H9 (cell line): ENCODE measurements at regions not wholly inside any gene's neighbourhood (a gene's known extent, or its start where the extent isn't known, plus 50 kb on each side); places are given as distances from the start of the nearest gene placed in this dataset.
A peak's percentile ranks its signal among the peaks of the same experiment; 100 is the strongest.

Source experiments
- DNase-seq: peaks from one replicate; pipeline ENCODE4 v3.0.0-alpha.2; 2017
- H2AFZ ChIP-seq: one replicate; pipeline ENCODE4 v1.6.1; 2013; ENCODE audit warnings: mild to moderate bottlenecking, low read length, control low read depth, moderate library complexity
- H2AK5ac ChIP-seq: 2 replicates; pipeline ENCODE4 v1.6.1; 2013; ENCODE audit warnings: low read length, control low read depth, mixed read lengths; ENCODE audit not compliant: insufficient read length
- H2BK120ac ChIP-seq: one replicate; pipeline ENCODE4 v1.6.1; 2013; ENCODE audit warnings: low read depth, mild to moderate bottlenecking, low read length, control low read depth, inconsistent platforms; ENCODE audit not compliant: poor library complexity, severe bottlenecking
- H2BK12ac ChIP-seq: 2 replicates; pipeline ENCODE4 v1.6.1; 2013; ENCODE audit warnings: low read length, control low read depth, mixed read lengths, low read depth; ENCODE audit not compliant: insufficient read length
- H2BK15ac ChIP-seq: 2 replicates; pipeline ENCODE4 v1.6.1; 2013; ENCODE audit warnings: low read depth, low read length, control low read depth
- H2BK20ac ChIP-seq: one replicate; pipeline ENCODE4 v1.6.1; 2013; ENCODE audit warnings: low read depth, mild to moderate bottlenecking, low read length, control low read depth, inconsistent platforms; ENCODE audit not compliant: poor library complexity, severe bottlenecking
- H2BK5ac ChIP-seq: 2 replicates; pipeline ENCODE4 v1.6.1; 2013; ENCODE audit warnings: low read length, control low read depth, mixed read lengths; ENCODE audit not compliant: insufficient read length
- H3K14ac ChIP-seq: 2 replicates; pipeline ENCODE4 v1.6.1; 2013; ENCODE audit warnings: low read length, control low read depth; ENCODE audit not compliant: insufficient read depth
- H3K18ac ChIP-seq: 2 replicates; pipeline ENCODE4 v1.6.1; 2013; ENCODE audit warnings: low read depth, mild to moderate bottlenecking, mixed read lengths, low read length, control low read depth; ENCODE audit not compliant: insufficient read length
- H3K23ac ChIP-seq: 2 replicates; pipeline ENCODE4 v1.6.1; 2013; ENCODE audit warnings: low read length, control low read depth, mixed read lengths, low read depth; ENCODE audit not compliant: insufficient read length
- H3K23me2 ChIP-seq: 2 replicates; pipeline ENCODE4 v1.6.1; 2013; ENCODE audit warnings: low read depth, mild to moderate bottlenecking, mixed read lengths, low read length, control low read depth; ENCODE audit not compliant: insufficient read length, poor library complexity, severe bottlenecking
- H3K27ac ChIP-seq: 2 replicates; pipeline ENCODE4 v1.5.1; 2013; ENCODE audit warnings: low read length, control low read depth, mixed read lengths, low read depth; ENCODE audit not compliant: insufficient read length
- H3K27me3 ChIP-seq: 2 replicates; pipeline ENCODE4 v1.6.1; 2013; ENCODE audit warnings: low read length, control low read depth, inconsistent platforms; ENCODE audit not compliant: insufficient read depth
- H3K4ac ChIP-seq: 2 replicates; pipeline ENCODE4 v1.6.1; 2013; ENCODE audit warnings: low read depth, mild to moderate bottlenecking, control low read depth, inconsistent platforms, low read length, moderate library complexity
- H3K4me1 ChIP-seq: 2 replicates; pipeline ENCODE4 v1.6.1; 2013; ENCODE audit warnings: low read length, control low read depth, inconsistent platforms; ENCODE audit not compliant: insufficient read depth
- H3K4me2 ChIP-seq: 2 replicates; pipeline ENCODE4 v1.6.1; 2013; ENCODE audit warnings: low read length, control low read depth, mixed read lengths; ENCODE audit not compliant: insufficient read length, insufficient read depth
- H3K56ac ChIP-seq: 2 replicates; pipeline ENCODE4 v1.6.1; 2013; ENCODE audit warnings: low read depth, mild to moderate bottlenecking, mixed read lengths, low read length, control low read depth; ENCODE audit not compliant: insufficient read length
- H3K79me1 ChIP-seq: 2 replicates; pipeline ENCODE4 v1.6.1; 2013; ENCODE audit warnings: low read depth, mild to moderate bottlenecking, moderate library complexity, low read length, control low read depth, inconsistent platforms; ENCODE audit not compliant: insufficient read depth, poor library complexity, severe bottlenecking
- H3K79me2 ChIP-seq: 2 replicates; pipeline ENCODE4 v1.6.1; 2013; ENCODE audit warnings: low read length, control low read depth, inconsistent platforms; ENCODE audit not compliant: insufficient read depth
- H3K9ac ChIP-seq: 2 replicates; pipeline ENCODE4 v1.6.1; 2013; ENCODE audit warnings: low read length, control low read depth, mixed read lengths; ENCODE audit not compliant: insufficient read length; ENCODE audit errors: extremely low read depth
- H3K9me3 ChIP-seq: one replicate; pipeline ENCODE4 v1.6.1; 2013; ENCODE audit warnings: low read depth, low read length, inconsistent platforms; ENCODE audit not compliant: control insufficient read depth
- H3T11ph ChIP-seq: one replicate; pipeline ENCODE4 v1.6.1; 2013; ENCODE audit warnings: mild to moderate bottlenecking, low read length, control low read depth, inconsistent platforms
- H4K20me1 ChIP-seq: one replicate; pipeline ENCODE4 v1.6.1; 2013; ENCODE audit not compliant: control insufficient read depth, insufficient read length, insufficient read depth
- H4K5ac ChIP-seq: 2 replicates; pipeline ENCODE4 v1.6.1; 2013; ENCODE audit warnings: low read depth, mild to moderate bottlenecking, mixed read lengths, low read length, control low read depth; ENCODE audit not compliant: insufficient read length
- H4K8ac ChIP-seq: replicated peaks from 2 replicates; pipeline ENCODE4 v1.6.1; 2013; ENCODE audit warnings: low read length, control low read depth, mixed read lengths, low read depth; ENCODE audit not compliant: insufficient read length
- H4K91ac ChIP-seq: 2 replicates; pipeline ENCODE4 v1.6.1; 2013; ENCODE audit warnings: low read depth, mild to moderate bottlenecking, moderate library complexity, mixed read lengths, low read length, control low read depth; ENCODE audit not compliant: insufficient read length
- H3K27ac Mint-ChIP-seq, 3 experiments: 2 replicates in 2 of 3; 3 replicates in 1 of 3; pipeline ENCODE4 v1.8.0; 2020 to 2021; ENCODE audit warnings: mixed read lengths in 3 of 3, mild to moderate bottlenecking in 1 of 3, moderate library complexity in 1 of 3
- H3K27me3 Mint-ChIP-seq: 2 replicates; pipeline ENCODE4 v1.8.0; 2021; ENCODE audit warnings: low read depth, mild to moderate bottlenecking, moderate library complexity, mixed read lengths
- H3K36me3 Mint-ChIP-seq, 3 experiments: 2 replicates in 2 of 3; 3 replicates in 1 of 3; pipeline ENCODE4 v1.8.0; 2020 to 2021; ENCODE audit warnings: low read depth in 3 of 3, mixed read lengths in 3 of 3; ENCODE audit not compliant: insufficient read depth in 1 of 3
- H3K4me1 Mint-ChIP-seq, 2 experiments: 2 replicates each; pipeline ENCODE4 v1.8.0; 2020; ENCODE audit warnings: mixed read lengths in 2 of 2
- H3K4me3 Mint-ChIP-seq, 2 experiments: 2 replicates in 1 of 2; 3 replicates in 1 of 2; pipeline ENCODE4 v1.8.0; 2020 to 2021; ENCODE audit warnings: mild to moderate bottlenecking in 2 of 2, mixed read lengths in 2 of 2, moderate library complexity in 1 of 2
- H3K9me3 Mint-ChIP-seq, 2 experiments: 2 replicates in 1 of 2; 3 replicates in 1 of 2; pipeline ENCODE4 v1.8.0; 2020; ENCODE audit warnings: mild to moderate bottlenecking in 2 of 2, mixed read lengths in 2 of 2, moderate library complexity in 1 of 2
- WGBS: extraction: QIAGEN DNeasy Blood & Tissue Kit; methylation state at CpG from one replicate; pipeline ENCODE4 v1.1.7; 2013; ENCODE audit warnings: missing lambda C conversion rate, low lambda C conversion rate, mixed read lengths; ENCODE audit not compliant: insufficient read length; ENCODE audit errors: extremely low coverage; 5-methylcytosine and 5-hydroxymethylcytosine counted together
- TF ChIP-seq, protein P1 (sequence below): fragments of 200-600 bp; sonication (generic); conservative IDR thresholded peaks from 3 replicates; pipeline ENCODE4 v1.8.0; 2021; ENCODE audit warnings: antibody characterized with exemption, mild to moderate bottlenecking

GRCh38 chr6:167442796-167443680 lies 118.2 kb downstream of the TTLL2 start:
- H3K27ac Mint-ChIP-seq, result peak overlapping the region; percentile 96 to 100 (median 99)
- Histone ChIP-seq H2BK15ac (no peak overlapping the region), H3K23me2 (no peaks in the 10 kb centered on the region), H3K27ac (peak overlapping the region; percentile 77), H3T11ph (no peak overlapping the region), H3K18ac (peak overlapping the region; percentile 76), H2BK5ac (peak overlapping the region; percentile 55), H4K20me1 (no peaks in the 10 kb centered on the region), H3K79me2 (0 out of 2 replicates have a peak, but pooled peaks cover 2% of the 10 kb centered on the region), H4K91ac (peak overlapping the region; percentile 30), H3K9me3 (no peaks in the 10 kb centered on the region), H2BK120ac (no peak overlapping the region), H4K8ac (no peak overlapping the region), H2BK20ac (no peak overlapping the region), H3K9ac (no peak overlapping the region), H3K79me1 (no peaks in the 10 kb centered on the region), H2BK12ac (peak overlapping the region; percentile 85), H3K23ac (no peak overlapping the region), H3K14ac (peak overlapping the region; percentile 27; the same call in 1 of the 2 replicates), H3K27me3 (no peaks in the 10 kb centered on the region), H4K5ac (no peak overlapping the region), H3K4ac (no peak overlapping the region), H3K56ac (no peak overlapping the region), H3K4me2 (no peak overlapping the region), H3K4me1 (peaks cover 10% of the 10 kb centered on the region; the same call in 1 of the 2 replicates), H2AK5ac (peak overlapping the region; percentile 54), H2AFZ (no peak overlapping the region)
- peaks cover 0 to 5% of the 10 kb centered on the region in 2 experiments; a peak in 3 of 5 replicates for H3K9me3 Mint-ChIP-seq
- H3K4me3 Mint-ChIP-seq, result peak overlapping the region in 1 of 2 experiments; percentile 62; a peak in 2 of 5 replicates
- H3K27me3 Mint-ChIP-seq, result no peaks in the 10 kb centered on the region
- peaks cover 6 to 9% (median 6%) of the 10 kb centered on the region in 3 experiments; a peak in 6 of 7 replicates for H3K36me3 Mint-ChIP-seq
- no peak for DNase-seq
- no CpG with 5 or more reads among the region's 15 CpGs for WGBS
- TF ChIP-seq, protein P1, sequence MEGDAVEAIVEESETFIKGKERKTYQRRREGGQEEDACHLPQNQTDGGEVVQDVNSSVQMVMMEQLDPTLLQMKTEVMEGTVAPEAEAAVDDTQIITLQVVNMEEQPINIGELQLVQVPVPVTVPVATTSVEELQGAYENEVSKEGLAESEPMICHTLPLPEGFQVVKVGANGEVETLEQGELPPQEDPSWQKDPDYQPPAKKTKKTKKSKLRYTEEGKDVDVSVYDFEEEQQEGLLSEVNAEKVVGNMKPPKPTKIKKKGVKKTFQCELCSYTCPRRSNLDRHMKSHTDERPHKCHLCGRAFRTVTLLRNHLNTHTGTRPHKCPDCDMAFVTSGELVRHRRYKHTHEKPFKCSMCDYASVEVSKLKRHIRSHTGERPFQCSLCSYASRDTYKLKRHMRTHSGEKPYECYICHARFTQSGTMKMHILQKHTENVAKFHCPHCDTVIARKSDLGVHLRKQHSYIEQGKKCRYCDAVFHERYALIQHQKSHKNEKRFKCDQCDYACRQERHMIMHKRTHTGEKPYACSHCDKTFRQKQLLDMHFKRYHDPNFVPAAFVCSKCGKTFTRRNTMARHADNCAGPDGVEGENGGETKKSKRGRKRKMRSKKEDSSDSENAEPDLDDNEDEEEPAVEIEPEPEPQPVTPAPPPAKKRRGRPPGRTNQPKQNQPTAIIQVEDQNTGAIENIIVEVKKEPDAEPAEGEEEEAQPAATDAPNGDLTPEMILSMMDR, result no peak
- peaks cover 66 to 71% of the 10 kb centered on the region in 2 experiments for H3K4me1 Mint-ChIP-seq
